ENCODE measurements at regions not wholly inside any gene's neighbourhood (a gene's known extent, or its start where the extent isn't known, plus 50 kb on each side); places are given as distances from the start of the nearest gene placed in this dataset.
"Not testable (repeated sequence)": the region's sequence is repeated elsewhere in the genome, so short reads cannot be mapped to it uniquely, and the experiment has no call there.

DNA sequence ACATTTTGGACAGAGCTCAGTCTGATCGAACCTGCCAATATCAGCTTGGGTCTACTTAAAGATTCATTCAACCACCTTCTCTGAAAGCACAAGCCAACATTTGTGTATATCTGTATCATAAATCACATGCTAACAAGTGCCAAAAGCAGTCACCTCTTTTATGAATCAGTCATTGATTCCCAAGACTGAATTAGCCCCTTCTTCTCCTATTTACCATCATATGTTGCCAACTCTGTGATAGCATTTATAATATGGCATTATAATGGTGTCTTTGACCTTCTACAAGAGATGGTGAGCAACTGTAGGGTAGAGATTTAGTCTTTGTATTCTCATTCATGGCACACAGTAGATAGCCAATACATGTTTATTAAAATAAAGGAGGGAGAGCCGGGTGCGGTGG is 61.4 kb downstream of the DDX53 start:
- no peak for DNase-seq (ENCODE audit: low spot score)

DNA sequence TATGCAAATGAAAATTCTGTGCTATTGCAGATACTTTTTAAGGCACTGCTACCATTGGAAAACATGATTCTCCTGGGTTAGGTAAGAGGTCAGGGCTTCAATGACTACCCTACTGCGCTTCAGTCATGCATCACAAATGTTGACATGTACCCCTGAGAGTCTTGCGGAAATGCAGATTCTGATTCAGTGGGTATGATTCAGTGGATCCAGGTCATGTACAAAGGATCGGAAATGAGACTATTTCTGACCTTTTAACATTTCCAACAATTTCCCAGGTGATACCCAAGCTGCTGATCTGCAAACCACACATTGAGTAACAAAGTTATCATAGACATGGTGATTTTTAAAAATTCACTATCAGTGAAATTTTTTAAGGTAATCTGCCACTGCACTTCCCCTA is 62.6 kb downstream of the DDX53 start:
- no peak for DNase-seq (ENCODE audit: low spot score)

DNA sequence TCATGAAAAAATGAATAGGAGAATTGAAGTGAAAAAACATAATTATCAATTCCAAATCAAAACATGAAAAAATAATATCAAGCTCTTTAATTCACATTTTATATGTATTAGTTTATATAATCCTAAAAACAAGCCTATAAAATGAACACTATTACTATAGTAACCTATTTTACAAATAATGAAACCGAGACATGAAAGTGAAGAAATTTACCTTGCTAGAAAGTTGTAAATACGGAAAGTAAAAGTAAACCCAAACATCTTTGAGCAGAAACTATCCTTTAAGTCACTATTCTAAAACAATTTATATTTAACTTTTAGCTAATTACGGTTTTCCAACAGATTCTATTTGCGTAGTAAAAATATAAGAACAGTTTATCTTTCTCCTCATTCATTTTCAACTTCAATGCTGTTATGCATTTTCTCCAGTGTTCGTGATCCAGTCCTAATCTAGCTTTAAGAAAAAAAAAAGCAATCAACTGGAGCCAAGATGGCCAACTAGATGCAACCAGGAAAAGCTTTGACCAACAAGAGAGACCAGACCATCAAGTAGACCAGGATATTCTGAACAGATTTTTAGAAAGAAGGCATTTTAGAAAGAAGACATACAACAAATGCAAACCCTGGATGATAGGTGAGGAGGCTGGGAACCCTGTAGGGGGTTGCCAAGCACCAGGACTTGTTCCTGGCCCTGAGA is 67.0 kb downstream of the DDX53 start:
- no peak for DNase-seq (ENCODE audit: low spot score)

DNA sequence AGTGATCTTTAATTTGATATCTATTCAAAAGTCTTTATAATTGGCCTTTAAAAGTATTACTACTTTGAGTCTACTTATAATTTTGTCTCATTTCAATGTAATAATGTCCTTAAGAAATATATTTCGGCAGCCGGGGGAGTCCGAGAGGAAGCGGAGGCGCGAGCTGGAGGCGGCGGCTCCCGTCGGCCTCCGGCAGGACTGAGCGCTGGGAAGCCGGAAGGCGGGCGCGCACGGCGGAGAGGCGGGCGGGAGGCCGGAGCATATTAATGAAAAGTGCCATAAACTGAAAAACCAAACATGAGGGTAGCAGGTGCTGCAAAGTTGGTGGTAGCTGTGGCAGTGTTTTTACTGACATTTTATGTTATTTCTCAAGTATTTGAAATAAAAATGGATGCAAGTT is 75.7 kb downstream of the DDX53 start:
- not testable (repeated sequence) for DNase-seq (ENCODE audit: low spot score)

DNA sequence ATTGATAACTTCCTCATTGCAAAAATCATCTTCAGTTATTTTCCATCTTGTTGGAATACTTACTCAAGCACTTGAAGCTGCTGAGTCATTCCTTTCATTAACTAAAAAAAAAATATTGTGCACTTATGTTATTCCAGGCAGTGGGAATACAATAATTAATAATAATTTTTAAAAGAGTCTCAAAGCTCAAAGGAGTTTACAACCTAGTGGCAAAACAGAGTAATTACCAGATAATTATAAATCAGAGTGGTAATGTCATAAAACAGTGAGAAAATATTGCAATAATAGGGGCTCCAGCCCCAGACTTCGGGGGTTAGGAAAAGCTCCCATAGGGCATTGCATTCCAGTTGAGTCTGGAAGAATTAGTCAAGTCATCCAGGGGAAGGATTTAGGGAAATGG is 79.6 kb downstream of the DDX53 start:
- DNase-seq (ENCODE audit: low spot score), result no peak

DNA sequence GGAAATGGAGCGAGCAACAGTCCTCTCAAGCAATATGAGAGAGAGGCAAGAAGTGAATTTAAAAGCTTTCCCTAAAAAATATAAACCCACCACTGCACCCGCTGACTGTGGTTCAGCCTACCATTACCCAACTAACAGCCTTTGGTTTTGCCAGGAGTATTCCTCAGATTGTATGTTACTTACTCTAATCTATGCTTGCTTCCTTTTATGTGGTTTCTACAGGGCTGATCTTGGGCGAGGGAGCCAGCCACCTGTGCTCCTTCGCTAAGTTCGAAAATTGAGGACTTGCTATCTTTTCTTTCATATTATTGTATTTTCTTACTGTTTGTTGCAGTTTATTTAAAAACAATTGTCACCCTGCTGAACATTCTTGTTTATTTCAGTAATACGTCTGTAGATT is 101.1 kb downstream of the DDX53 start:
- no peak for DNase-seq (ENCODE audit: low spot score)

DNA sequence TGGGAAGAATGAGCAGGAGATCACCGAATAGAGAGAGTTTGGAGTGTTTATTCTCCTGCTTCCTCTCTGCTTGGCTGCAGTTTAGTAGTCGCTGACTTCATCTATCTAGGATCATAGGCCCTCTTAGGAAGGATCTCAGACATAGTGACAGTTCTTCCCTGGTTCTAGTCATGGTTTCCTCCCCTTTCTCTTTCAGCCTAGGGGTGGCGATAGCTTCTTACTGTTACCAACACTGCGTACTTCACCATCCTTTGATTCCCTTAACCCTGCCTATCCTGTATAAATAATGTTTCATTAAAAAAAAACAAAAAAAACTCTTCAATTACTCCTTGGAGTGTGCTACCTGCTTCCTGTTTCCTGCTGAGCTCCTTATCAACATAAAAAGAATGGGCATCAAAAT is 103.8 kb downstream of the DDX53 start:
- no peak for DNase-seq (ENCODE audit: low spot score)

DNA sequence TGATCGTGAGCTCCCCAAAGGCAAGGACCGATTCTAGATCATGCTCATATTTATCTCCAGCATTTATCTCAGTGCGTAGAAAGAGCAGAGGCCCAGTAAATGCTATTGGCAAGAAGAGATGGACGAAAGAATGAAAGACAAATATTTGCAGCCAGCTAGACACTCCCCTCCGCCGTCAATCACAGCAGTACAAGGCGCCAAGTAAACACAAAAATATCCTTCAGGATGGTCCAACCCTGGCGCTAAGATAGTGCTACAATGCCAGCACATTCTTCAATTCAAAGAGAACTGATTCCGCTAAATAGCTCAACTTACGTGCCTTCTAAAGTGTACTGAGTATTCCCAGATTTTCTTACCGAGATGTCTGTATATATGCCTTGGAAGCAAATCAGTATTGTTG is 114.5 kb downstream of the DDX53 start:
- no peak for DNase-seq (ENCODE audit: low spot score)

DNA sequence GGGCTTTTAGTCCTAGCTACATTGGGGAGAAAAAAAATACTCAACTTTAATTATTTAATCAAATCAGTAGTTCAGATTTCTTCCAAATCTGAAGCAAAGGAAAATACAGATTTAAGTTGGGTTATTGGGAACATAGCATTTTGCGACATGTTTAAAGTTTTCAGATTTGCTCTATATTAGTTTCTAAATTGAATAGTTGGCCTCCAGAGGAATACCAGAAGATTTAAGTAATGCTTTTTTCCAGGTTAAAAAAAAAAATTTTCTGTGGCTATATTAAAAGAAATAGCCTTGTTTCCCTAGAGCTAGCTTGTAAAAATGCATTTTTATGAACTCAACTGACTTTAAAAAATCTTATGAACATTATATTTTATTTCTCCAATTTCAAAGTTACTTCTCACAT is 115.9 kb downstream of the DDX53 start:
- no peak for DNase-seq (ENCODE audit: low spot score)

DNA sequence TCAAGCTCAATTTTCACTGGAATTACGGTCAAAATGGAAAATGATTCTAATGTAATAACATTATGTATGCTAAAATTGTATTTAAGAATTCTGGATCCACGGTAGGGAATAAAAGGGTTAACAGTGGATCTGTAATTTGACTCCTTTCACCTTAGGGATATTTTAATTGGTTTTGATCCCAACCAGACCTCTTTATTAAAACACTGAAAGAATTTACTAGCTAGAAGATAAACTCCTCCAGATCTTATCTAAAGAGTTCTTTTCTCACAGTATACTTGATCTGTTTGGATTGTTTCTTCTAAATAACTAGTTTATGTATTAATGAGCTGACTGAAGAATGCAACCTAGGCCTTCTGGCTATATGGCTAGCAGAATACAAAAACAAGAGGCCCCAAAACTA is 118.4 kb downstream of the DDX53 start:
- no peak for DNase-seq (ENCODE audit: low spot score)

DNA sequence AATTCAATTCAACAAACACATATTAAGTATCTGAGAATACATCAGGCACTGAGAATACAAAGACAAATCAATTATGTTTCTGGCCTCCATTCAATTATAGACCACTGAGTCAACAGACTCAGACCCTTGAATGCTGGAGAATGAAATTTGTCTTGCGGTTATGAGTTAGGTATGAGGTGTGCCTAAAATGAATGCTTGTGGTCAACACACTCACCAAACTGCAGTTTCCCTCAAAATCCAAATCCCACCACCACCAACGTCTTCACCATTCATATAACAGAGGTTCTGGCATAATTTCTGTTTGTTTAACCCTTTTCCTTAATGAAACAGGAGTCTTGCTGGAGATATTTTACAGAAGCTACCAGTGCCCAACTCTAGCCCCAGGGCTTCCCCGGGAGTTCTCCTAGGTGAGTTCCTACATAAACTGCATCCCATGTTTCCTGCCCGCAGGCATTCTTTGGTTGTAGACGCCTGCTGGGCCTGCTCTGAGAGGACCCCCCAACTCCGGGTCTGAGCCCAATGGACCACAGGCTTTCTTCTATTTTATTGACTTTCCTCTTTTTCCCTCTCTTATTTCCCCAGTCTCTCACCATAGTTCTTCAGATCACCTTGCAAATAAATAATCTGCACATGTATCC is 119.2 kb downstream of the DDX53 start:
- DNase-seq (ENCODE audit: low spot score), result no peak

DNA sequence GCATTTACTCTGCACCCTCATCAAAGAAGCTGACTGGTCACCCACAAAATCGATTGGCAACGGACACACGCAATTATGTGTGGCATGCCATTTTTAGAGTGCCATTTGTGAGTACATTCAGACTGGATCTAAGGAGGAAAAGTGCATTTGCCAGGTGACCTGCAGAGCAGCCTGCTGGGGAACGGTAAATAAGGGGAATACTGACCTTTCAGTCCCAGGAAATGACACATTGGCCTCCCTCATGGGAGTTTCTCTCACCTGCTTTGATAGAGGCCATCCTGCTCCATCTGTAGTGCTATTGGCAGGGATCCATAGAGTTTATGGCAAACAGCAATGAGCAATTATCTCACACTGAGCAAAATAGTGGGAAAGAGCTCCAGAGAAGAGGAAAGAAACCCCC is 127.8 kb downstream of the DDX53 start:
- DNase-seq (ENCODE audit: low spot score), result no peak

DNA sequence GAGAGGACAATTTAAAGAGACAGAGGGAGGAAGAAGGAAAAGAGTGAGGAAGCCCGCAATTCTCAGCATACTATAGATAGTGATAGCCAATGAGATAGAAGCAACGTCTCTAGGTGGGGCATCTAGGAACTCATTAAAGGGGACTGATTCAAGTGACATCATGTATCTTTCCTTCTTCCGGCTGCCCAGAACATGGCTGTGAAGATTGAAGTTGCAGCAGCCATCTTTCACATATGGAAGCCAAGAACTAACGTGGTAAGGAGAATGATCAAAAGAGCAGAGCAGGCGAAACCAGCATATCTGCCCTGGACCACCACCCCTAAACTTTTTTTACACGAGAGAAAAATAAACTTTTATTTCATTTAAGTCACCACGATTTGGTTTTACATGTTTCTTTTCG is 133.8 kb downstream of the DDX53 start:
- no peak for DNase-seq (ENCODE audit: low spot score)

DNA sequence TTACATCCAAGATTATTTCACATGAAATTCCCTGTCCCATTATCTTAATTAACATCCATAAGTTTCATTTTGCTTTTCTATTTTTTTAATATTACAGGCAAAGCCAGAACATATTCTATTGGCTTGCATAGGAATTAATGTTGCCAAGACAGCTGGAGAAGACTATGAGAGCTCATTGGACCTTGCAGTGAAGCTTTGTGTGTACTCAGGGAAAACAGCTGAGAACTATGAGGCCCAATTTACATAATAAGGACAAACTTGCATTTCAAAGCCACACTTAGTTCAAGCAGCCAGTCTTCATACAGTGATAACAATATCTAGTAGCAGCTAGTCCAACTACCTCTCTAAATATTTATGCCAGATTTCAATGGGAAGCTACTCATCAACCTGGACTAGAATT is 134.4 kb downstream of the DDX53 start:
- DNase-seq (ENCODE audit: low spot score), result peak; percentile 3

DNA sequence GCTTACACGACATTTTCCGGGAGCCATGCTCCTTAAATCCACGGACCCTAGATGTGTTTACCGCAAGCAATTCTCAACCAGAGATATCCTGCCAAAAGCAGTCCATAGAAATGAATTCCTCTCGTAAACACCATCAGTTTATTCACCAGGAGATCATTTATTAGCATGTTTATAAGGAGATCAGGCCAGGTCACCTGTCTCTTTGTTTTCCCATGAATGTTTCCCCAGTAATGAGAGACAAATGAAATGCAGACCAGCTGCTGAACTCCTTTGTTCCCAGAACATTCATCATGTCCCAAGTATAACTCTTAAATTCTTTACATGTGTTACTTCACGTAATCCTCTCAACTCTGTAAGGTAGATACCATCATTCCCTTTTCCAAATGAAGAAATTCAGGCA is 137.1 kb downstream of the DDX53 start:
- no peak for DNase-seq (ENCODE audit: low spot score)

DNA sequence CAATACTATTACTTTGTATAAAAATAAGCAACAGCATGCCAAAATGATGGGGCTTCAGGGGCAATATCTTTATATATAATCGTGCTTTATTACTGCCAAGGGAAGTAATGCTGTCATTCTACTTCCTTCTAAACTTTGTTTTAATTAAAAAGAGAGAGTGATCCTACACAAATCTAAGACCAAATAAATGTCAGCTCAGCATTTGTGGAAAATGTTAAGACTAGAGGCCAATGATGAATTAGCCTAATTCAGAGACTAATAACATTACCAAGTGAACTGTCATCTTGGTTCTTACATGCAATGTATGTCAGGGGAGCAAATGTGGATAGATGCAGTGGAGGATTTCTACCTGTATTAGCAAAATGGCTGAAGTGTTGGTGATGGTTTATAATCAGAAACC is 166.4 kb upstream of the PTCHD1 start:
- no peak for DNase-seq (ENCODE audit: low spot score)

DNA sequence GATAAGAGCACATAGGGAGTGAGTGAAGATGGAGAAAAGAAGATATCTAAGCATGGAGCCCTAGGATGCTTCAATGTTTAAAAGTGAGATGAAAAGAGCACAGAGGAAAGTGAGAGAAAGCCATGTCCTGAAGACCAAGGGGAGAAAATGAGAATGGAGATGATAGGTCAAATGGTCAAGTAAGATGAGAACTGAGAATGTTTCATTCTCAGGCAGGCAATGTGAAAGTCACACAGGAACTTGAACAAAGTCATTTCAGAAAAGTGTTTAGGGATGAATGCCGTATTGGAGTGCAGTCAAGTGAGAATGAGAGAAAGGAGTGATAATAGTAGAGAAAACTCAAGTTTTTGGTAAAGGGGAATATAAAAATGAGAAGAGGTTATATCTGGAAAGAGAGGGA is 148.7 kb upstream of the PTCHD1 start:
- DNase-seq (ENCODE audit: low spot score), result no peak

DNA sequence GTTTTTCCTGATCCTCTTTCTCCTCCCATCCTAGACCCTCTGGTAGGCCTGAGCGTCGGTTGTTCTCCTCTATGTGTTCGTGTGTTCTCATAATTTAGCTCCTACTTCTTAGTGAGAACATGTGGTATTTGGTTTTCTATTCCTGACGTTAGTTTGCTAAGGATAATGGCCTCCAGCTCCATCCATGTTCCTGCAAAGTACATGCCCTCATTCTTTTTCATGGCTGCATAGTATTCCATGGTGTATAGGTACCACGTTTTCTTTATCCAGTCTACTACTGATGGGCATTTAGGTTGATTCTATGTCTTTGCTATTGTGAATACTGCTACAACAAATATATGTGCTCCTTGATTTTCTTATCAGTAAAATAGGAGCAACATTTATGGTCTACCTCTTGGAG is 146.8 kb upstream of the PTCHD1 start:
- DNase-seq (ENCODE audit: low spot score), result no peak

DNA sequence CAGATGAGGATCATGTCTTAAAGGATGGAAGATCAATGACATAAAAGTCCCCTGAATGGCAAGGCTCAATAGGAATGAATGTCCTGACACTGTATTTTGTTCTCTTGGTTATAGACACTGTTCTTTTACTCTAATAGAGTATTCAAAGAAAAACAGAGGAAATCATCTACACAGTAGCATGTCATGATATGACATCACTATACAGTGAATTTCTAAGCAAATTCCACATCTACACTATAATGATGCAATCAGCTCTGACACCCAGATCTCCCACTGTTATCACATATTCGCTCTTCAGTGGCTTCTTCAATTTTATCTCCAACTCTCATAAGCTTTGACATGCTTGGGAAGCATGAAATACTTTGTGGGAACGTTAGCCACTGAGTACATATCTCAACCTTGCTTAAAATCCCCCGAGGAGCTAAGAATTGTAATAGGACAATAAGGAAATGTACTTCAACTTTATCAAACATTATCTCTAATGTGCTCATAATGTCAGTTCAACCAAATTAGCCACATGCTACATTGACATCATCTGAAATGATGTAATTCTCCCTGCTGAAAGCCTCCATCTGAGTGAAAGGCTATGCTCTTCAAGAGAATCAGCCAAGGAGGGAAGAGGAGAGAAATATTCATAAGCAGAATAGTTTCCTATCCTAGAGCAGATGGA is 139.6 kb upstream of the PTCHD1 start:
- DNase-seq (ENCODE audit: low spot score), result no peak

DNA sequence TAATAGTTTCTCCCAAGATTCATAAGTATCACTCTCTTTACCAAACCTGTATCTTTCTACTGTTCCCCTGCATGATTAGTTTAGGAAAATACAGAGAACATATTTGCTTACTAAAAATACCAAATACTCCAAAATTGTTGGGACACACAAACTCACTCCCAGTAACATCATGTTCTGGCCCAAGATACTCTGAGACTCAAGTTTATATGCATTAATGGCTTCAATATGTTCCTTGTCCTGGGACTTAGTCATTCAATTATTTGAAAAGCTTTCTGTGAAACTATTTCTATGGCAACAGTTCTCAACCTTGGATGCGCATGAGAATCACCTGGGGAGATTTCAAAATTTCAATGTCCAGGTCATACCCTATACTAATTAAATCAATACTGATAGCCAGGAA is 138.9 kb upstream of the PTCHD1 start:
- no peak for DNase-seq (ENCODE audit: low spot score)

DNA sequence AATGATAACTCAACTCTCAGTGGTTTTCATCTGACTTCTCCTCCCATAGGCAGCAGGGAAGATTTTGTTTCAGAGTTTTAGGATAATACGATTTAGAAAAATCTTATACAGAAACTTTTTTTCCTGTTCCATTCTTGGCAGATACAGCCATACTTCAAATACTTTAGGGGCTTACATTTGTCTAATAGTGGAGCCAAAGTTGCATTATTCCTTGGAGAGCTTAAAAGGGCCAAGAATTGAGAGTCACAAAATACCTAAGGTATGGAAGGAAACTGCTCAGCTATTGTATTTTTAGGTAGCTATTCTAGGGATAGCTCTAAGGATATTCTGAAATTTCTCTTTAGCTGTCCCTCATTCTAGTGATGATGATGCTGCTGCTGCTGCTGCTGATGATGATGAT is 132.9 kb upstream of the PTCHD1 start:
- no peak for DNase-seq (ENCODE audit: low spot score)

DNA sequence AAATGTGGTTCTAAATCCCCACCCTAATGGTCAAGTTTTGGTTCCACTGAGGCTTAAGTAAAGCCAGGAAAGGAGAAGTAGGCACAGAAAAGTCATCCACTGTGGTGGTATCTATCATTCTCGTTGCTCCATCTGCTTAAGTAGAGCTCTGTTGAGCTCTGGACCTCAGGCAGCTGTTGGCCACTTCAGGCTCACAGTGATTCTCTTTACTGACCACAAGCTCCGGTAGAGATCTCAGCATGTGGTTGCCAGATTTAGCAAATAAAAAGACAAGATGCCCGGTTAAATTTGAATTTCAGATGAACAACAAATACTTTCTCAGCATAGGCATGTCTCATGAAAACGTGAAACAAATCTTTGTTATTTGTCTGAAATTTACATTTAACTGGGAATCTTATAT is 132.3 kb upstream of the PTCHD1 start:
- no peak for DNase-seq (ENCODE audit: low spot score)

DNA sequence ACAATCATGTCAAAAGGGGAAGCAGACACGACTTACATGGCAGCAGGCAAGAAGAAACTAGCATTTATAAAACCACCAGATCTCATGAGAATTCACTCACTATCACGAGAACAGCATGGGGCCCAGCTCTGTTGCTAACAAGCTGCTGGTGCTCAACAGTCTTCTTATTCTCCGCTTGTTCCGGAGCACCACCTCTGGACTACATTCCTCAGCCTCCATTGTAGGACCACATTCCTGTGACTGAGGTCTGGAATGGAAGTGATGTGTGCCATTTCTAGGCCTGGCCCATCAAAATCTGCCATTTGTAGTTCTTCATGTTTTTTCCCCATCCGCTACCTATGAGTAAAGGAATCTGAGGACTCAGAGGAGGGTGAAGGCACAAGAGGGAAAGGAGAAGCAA is 111.5 kb upstream of the PTCHD1 start:
- DNase-seq (ENCODE audit: low spot score), result no peak

DNA sequence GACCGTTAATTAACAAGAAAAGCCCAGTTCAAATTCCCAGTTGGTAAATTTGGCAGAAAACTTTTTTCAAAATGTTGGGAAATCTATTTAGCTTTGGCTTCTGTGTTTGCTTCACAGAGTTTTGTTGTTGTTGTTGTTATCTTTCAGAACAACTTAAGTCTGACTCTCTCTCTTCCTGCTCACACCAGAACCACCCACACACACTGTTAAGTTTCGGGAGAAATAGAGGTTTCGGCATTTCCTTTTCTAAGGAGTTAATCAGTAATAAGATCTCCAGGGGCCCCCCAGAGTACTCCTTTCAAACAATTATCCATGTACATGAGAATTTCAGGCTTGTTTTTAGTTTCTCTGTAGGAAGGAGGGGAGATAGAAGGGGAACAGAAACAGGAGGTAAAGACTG is 106.2 kb upstream of the PTCHD1 start:
- DNase-seq (ENCODE audit: low spot score), result no peak
